HG03060 (cell line): ENCODE measurements at regions not wholly inside any gene's neighbourhood (a gene's known extent, or its start where the extent isn't known, plus 50 kb on each side); places are given as distances from the start of the nearest gene placed in this dataset.

Experiments used
- ATAC-seq: cut with Tn5 transposase; IDR thresholded peaks from one replicate; pipeline ENCODE4 v1.9.1; 2021; ENCODE audit warnings: low read depth, moderate number of reproducible peaks; ENCODE audit not compliant: unreplicated experiment

DNA sequence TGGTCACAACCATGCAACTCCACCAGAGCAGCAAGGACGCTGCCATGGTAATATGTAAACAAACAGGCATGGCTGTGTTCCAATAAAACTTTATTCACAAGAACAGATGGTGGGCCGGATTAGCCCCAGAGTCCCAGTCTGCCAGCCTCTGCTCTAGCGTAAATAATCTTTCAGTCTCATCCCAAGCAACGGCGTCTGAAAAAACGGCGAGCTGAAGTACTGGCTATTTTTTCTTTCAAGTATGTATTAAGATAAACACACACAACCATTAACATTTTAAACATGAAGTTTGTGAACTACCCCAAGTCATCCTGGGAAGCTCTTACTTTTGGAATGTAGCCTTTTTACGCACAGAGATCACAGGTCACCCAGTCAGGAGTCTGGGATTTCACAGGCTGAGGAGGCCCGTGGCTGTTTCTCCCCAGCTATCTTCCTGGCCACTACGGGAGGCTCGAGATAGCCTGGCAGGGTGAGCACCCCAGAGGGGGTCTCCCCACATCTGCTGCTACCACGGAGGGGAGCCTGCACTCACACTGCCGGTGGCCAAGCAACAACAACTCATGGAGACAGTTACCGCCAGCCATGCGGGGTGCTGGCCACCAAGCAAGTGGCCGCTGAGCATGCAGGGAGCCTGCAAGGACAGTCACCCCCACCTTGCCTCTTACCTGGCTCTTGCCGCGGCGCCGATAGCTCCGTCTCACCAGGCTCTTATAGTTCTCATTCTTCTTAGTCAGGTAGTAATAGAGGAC lies 124.6 kb downstream of the RFLNA start:
- ATAC-seq, result no peak

DNA sequence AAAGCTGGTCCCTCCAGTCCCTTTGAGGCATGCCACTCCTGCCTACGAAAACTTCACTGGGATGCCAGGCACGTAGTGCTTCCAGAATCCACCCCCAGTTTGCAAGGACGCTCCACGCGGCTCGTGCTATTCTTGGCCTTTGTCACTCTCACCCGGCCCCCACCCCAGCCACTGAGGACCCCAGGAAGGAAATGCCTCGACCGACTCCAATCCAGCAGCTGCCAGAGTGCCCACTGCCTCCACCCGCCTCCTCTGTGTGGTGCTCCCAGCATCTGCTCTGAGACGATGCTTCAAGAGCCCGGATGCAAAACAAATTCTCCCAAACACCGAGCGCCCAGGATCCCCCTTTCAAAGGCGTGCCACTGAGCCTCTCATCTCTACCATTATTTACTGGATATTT lies 123.9 kb downstream of the RFLNA start:
- ATAC-seq, result no peak

DNA sequence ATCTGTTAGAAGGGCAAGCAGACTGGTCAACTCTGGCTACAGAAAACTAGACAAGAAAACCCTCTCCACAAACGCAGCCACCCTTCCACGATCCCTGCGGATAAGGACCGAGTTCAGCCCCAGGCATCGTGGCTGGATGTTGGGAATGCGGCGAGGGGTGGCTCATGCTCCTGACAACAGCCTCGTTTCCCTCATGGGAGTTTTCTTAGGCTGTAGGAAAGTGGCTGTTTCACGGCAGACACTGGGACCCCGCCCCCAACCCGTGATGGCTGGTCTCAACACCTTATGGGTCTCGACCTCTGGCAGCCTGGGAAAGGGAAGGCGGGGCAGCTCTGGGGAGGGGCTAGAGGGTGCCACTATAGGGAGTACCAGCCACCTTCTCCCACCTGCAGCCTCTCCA lies 123.3 kb downstream of the RFLNA start:
- ATAC-seq, result no peak

DNA sequence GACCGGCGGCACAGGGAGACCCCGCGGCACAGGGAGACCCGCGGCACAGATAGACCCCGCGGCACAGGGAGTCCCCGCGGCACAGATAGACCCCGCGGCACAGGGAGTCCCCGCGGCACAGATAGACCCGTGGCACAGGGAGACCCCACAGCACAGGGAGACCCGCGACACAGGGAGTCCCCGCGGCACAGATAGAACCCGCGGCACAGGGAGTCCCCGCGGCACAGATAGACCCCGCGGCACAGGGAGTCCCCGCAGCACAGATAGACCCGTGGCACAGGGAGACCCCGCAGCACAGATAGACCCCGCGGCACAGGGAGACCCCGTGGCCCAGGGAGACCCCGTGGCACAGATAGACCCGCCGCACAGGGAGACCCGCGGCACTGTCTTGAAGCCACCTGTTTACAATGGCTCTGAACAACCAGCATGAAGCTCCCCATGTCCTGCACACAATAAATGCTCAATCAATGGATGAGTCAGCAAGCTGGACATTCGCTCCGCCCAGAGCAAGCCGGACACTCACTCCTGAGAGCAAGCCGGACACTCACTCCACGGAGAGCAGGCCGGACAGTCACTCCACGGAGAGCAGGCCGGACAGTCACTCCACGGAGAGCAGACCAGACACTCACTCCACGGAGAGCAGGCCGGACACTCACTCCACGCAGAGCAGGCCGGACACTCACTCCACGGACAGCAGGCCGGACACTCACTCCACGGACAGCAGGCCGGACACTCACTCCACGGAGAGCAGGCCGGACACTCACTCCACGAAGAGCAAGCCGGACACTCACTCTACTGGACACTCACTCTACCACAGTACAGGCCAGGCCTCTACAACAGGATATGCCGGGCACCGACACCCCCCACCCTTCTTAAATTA lies 121.9 kb downstream of the RFLNA start:
- ATAC-seq, result no peak

DNA sequence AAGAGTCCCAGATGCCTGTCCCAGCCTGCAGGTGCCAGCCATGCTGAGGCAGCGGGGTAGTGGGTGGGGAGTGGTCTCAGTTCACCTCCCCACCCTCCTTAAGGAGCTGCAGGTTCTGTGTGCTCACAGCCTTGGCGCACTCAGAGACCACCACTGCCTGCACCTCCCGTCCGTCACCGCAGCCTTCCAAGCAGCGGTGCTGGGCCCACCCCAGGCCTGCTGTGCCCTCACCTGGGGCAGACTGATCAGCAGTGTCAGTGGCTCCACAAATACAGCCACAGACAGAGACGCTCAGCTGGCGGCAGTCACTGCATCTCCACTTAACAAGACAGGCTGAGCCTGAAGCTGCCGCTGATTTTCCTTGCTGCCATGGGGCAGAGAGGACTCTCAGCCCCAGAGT lies 120.2 kb downstream of the RFLNA start:
- no peak for ATAC-seq

DNA sequence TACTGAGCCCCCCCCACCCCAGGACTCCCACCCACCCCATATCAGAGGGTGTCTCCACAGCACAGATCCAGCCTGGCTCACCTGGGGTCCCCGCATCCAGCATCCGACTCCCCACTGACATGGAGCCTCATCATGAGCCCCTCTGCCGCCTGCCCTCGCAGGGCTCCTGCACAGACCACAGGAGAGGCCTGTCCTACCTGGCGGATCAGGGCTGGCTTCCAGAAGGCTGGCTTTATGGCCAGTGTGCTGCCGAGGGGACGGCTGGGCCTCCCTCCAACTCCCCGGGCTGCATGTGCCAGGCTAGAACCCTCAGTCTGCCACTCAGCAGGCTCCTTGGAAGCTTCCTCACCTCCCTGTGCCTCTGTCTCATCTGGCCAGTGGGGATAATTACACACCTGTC lies 119.0 kb downstream of the RFLNA start:
- no peak for ATAC-seq

DNA sequence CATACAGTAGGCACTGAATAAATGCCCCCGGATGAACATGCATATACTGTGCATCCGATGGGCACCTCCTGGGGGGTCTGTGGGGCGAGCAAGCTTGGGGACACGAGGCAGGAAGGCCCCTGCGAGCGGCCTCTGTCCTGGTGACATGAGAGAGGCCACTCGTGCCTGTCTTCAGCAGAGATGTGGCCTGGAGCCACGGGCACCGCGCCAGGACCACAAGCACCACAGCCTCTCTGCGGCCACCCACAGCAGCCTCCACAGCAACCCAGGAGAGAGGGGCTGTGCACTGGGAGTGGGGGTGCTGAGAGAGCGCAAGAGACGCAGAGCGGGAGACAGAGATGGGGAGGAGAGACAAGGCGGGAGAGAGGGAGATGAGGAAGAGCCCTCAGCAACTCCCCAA lies 118.5 kb downstream of the RFLNA start:
- ATAC-seq, result no peak

DNA sequence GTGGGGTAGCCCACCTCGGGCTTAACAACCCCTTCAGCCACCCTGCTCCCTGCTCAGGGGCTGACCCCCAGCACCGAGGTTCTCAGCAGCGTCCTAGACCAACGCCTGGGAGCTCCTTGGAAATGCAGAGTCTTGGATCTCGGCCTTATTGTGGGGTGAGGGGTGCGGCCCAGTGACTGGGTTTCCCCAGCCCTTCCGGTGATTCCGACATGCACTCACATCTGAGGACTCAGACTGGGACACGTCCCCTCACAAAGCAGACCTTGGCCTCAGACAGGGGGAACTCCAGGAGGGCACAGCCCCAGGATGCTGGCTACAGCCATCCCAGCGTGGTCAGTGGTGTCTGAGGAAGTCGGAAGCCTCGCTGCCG lies 117.7 kb downstream of the RFLNA start:
- no peak for ATAC-seq

DNA sequence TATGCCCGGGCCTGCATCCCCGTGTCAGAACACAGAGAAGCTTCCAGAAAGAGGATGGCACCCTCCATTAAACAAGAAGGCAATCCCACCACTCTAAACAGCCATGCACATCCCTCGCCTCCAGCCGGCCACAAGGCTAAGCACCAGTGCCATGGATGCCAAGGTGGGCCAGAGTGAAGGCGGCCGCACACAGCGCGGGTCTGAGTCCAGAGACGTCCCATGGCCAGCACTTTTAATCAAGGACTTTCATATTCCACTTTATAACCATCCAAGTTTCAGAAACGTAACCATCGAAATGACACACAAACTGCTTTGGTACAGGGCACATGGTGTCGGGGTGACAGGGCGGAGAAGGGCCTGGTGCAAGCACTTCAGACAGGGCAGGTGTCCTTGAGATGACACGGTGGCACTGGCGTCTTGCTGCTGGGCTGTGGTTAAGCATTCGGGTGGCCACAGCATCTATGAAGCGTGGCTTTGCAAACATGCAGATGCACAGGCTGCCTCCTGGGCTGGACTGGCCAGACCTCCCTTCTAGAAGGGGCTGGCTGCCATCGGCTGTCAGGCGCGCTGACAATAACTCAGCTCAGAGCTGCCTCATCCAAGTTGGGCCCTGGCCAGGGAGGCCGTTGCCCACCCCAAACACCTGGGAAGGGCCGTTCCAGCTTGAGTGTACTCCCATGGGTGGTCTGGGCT lies 117.2 kb downstream of the RFLNA start:
- ATAC-seq, result no peak

DNA sequence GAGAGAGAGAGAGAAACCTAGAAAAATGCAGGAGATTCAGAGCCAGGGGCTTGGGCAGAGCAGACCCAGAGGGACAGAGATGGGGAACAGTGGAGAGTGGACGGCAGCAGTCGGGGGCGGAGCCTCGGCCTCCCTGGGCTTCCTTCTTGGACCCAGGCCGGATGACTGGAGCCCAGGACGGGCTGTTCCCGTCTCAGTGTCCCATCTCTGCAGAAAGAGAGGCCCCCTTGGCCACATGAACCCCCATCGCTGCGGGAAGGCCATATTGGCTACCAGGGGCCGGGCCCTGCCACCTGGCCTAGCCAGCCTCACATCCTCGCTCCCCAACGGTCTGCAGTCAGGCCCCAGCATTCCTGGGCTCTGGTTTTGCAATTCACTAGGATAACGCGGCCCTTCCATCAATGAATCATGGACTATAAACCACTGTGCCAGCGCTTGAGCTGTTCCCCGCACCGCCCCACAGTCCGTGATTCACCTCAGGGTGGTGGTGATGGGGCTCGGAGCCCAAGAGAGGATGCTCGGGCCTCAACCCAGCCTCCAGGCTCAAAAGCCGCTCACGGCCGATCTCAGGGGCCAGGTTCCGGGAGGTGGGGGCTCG lies 116.5 kb downstream of the RFLNA start:
- no peak for ATAC-seq

DNA sequence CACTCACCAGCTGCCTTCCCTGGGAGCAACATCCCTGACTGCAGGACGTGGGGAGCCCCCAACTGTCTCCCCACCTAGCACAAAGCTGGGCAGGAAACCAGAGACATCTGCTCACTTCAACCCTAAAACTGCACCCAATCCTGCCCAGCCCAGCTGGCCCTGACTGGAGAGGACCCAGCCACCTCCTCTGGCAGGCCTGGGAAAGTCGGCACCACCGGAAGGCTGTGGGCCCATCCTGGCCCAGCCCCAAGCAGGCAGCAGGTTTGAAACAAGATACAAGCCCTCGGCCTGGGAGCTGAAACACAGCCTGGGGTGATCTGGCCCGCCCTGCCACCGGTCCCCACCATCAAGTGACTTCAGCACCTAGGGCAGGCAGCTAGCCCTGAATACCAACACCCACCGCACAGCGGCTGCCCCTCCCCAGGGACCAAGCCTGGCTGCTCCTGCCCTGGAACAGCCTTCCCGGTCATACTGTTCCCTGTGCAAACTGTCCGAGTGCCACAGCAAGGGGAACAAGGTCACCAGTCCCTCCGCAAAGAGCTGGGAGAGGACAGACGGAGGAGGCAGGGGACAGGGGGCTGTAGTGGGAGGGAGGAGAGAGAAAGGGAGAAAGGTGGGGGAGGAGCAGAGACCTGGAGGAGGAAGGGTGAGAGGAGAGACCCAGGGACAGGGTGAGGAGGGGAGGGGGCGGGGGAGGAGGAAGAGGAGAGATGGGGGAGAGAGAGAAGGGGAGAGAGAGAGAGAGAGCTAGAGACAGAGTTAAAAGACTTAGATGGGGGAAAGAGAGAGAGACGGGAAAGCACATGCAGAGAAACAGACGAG lies 115.7 kb downstream of the RFLNA start:
- ATAC-seq, result no peak

DNA sequence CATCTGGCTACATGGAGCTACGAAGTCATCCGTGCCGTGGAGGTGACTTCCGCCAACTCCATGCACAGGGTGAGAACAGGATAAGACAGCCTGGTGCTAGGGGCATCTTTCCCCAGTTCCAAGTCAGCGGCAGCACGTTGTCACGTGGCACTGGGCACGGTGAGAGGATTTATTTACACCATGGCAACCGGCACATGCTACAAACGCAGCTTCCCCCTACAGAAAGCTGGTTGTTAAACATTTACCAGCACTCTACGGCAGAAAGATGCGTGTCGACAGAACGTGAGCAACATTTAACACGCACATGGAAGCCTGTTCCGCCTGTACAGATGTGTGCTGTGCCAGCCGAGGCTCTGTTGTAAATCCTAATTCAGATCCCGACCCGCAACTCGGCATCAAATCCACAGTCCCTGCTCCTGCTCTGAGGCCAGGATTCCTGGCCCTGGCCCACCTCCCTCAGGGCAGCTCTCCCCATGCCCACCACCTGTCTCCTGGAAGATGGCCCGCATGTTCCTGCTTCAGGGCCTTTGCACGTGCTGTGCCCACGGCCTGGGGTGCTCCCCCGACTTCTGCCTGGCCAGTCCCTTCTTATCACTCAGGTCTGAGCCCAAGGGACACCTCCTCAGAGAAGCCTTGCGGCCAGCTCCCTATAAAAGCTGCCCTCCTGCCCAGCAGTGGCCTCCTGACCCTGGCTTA lies 114.1 kb downstream of the RFLNA start:
- ATAC-seq, result no peak

DNA sequence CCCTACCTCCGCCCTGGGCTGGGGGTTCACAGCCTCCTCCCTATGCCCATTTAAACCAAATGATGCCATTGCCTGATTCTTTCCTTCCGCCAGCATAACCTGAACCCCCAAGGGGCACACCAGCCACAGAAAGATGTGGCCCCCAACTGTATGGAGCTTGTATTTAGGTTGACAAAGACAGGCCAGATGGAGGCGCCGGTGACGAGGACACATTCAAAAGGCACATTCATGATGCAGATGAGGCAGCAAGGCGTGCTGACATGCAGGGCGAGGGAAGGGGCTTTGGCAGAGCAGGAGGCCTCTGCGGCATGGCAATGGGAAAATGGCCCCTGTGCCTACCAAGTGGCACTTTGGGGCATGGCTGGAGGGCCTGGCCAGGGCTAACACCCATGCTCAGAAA lies 112.2 kb downstream of the RFLNA start:
- ATAC-seq, result no peak

DNA sequence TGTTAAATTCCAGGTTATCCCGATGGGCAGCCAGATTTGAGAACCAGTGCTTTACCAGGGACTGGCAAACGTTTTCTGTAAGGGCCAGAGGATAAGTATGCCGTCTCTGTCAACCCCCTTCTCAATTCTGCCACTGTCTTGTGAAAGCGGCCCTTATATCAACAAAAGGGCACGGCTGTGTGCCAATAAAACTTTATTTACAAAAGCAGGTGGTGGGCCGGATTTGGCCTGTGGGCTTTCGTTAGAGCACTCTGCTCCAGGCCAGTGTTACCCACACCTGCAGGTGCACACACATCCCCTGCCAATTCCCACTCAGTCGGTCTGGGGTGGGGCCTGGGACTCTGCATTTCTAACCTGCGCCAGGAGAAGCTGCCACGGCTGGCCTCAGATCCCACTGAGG lies 111.2 kb downstream of the RFLNA start:
- no peak for ATAC-seq

DNA sequence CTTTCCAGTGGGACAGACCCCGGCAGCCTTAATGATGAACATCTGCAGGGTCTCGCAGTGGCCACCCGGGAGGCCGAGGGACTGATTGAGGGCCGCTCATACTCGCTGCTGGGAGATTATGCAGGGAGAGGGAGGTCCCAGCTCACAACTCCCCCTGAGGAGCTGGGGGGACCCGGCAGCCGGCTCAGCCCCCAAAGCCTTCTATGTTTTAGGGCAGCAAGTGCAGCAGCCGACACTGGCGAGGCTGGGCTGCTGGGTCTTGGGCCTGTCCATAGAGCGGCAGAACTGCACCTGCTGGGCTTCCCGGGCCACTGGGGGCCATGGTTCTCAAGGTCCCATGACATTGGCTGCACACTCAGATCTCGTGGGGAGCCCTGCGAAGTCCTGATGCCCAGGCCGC lies 110.7 kb downstream of the RFLNA start:
- ATAC-seq, result no peak

DNA sequence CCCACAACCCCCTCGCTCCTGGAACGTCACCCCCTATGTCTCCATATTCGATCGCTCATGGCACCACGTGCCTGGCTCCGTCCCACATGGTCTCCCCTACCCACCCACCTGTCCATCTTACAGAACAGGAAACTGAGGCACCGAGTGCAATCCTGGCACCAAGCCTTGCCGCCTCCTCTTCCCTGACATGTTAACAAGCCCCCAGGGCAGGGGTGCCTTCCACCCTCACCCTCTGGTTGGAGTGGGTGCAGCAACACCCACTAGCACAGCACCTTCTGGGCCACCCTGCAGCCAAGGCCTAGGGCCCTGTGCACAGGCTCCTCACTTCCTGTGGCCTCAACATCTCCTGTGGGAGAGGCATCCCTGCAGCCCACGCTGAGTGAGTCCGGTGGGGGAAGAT lies 110.3 kb downstream of the RFLNA start:
- ATAC-seq, result no peak

DNA sequence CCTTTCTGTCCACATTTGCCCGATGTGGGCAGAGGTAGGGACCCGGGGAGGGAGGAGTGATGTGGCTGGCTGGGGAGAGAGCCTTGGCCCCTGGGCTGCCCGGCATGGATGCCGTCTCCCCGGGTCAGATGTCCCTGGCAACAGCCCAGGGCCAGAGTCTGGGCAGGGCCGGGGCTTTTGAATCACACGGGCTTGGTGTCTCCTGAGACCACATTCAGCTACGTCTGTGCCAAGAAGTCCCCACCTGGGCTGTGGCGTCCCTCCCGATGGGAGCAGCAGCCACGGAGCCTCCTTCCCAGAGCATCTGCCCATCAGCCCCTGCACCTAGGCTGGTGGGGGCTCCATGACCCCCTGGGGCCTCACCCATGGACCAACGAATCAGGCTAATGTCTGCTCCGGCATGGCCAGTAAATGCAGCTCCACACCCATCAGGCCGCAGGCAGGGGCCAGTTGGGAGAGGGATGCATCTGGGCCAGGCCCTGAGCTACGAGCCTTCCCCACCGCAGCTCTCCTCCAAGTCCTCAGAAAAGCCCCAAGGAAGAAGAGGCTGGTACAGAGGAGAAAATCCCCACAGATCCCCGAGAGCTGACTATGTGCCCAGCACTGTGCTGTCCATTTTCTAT lies 109.4 kb downstream of the RFLNA start:
- no peak for ATAC-seq

DNA sequence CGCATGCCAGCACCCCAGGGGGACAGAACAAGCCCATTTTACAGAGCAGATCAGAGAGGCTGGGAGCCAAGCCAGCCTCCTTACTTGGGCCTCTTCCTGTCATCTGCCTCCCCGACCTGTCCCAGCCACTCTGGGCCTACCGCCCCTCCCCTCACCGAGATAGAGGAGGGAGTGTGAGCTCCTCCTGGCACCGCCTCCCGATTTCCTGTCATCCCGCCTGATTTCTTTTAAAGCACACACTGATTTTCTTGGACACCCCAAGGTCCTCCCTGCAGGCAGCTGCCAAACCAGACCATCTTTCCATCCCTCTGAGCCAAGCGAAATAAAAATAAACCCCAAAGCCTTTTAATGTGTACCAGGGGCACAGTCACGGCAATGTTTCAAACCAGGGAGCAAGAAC lies 108.4 kb downstream of the RFLNA start:
- ATAC-seq, result no peak
